GM23248 (cell line): ENCODE measurements at regions not wholly inside any gene's neighbourhood (a gene's known extent, or its start where the extent isn't known, plus 50 kb on each side); places are given as distances from the start of the nearest gene placed in this dataset.

ENCODE experiments used
- EZH2 ChIP-seq: fragments of 200-600 bp; sonication (generic); IDR thresholded peaks from 2 replicates; pipeline ENCODE4 v1.6.1; 2018; ENCODE audit warnings: antibody characterized with exemption, mild to moderate bottlenecking; ENCODE audit not compliant: insufficient read depth, poor library complexity, severe bottlenecking
- EZH2phosphoT487 ChIP-seq: fragments of 200-600 bp; sonication (generic); IDR thresholded peaks from 2 replicates; pipeline ENCODE4 v1.6.1; 2018; ENCODE audit warnings: antibody characterized with exemption, moderate library complexity, mild to moderate bottlenecking, low read depth; ENCODE audit not compliant: insufficient read depth

DNA sequence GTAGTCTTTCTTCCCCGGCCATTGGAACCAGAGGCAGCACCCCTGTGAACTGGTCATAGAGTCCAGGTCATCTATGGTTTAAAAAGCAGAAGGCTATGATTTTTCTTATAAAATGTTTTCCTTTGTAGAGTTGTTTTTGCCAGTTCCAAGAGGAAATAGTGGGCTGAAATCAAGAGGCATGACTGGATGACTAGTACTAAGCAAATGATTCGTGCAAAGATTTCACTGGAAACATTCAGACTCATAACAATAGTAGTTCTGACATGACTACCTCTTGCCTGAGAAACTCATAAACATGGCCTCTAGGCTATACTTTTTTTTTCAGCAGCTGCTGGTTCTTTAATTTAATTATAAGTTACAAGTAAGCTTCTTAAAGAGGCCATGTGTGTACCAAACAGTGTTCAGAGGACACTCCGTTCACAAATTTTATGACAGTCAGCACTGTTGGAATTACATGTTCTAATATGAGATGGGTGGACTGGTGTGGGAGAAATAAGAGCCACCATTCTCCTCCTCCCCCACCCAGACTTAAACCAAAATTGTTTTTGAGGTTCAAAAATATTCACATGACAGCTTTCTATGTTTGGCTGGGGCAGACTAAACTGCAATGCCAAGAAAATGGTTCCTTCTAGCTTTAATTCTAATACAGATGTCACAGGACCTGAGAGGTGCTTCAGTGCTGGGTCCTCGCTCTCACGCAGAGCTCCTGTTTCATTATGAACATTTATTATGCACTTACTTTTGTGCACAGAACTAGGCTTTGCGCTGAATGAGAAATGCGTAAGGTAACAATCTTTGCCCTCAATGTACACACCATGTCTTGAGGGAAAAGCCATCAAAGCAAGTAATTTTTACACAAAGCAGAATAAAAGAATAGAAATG is 147.5 kb downstream of the ZC3H11B start:
- TF ChIP-seq EZH2phosphoT487: no peak
- TF ChIP-seq EZH2: no peak
